ENCODE measurements at regions not wholly inside any gene's neighbourhood (a gene's known extent, or its start where the extent isn't known, plus 50 kb on each side); places are given as distances from the start of the nearest gene placed in this dataset.
"Not testable (repeated sequence)": the region's sequence is repeated elsewhere in the genome, so short reads cannot be mapped to it uniquely, and the experiment has no call there.

GRCh38 chr4:107439401-107439800, 280.6 kb downstream of the PAPSS1 start:
- Mint-ChIP-seq H3K27me3 (ENCODE audit: unreplicated experiment) (no peaks in the 10 kb centered on the region), H3K4me1 (ENCODE audit: unreplicated experiment) (peaks cover 2% of the 10 kb centered on the region), H3K9me3 (ENCODE audit: unreplicated experiment) (no peaks in the 10 kb centered on the region), H3K36me3 (ENCODE audit: unreplicated experiment) (no peaks in the 10 kb centered on the region), H3K4me3 (ENCODE audit: unreplicated experiment) (no peak overlapping the region), H3K27ac (ENCODE audit: unreplicated experiment) (no peak overlapping the region)
- no peak for TF ChIP-seq CTCF (IDR thresholded peaks at IDR 0.05)
- DNase-seq (ENCODE audit: extremely low spot score, unreplicated experiment) = no peak

GRCh38 chr4:107436471-107436870, 283.6 kb downstream of the PAPSS1 start:
- not testable (repeated sequence) for H3K27me3 Mint-ChIP-seq (ENCODE audit: unreplicated experiment)

GRCh38 chr4:107432451-107432850, 287.6 kb downstream of the PAPSS1 start:
- H3K27me3 Mint-ChIP-seq (ENCODE audit: unreplicated experiment) = no peaks in the 10 kb centered on the region
- DNase-seq (ENCODE audit: extremely low spot score, unreplicated experiment) = no peak
- H3K4me3 Mint-ChIP-seq (ENCODE audit: unreplicated experiment) = no peak overlapping the region
- no peak overlapping the region for H3K27ac Mint-ChIP-seq (ENCODE audit: unreplicated experiment)
- TF ChIP-seq CTCF (IDR thresholded peaks at IDR 0.05) = no peak
- H3K4me1 Mint-ChIP-seq (ENCODE audit: unreplicated experiment) = no peaks in the 10 kb centered on the region
- H3K9me3 Mint-ChIP-seq (ENCODE audit: unreplicated experiment) = no peaks in the 10 kb centered on the region
- no peaks in the 10 kb centered on the region for H3K36me3 Mint-ChIP-seq (ENCODE audit: unreplicated experiment)

More at GRCh38 chr4:107436471-107436870, 283.6 kb downstream of the PAPSS1 start:
- H3K4me1 Mint-ChIP-seq (ENCODE audit: unreplicated experiment); DNase-seq (ENCODE audit: extremely low spot score, unreplicated experiment); H3K27ac Mint-ChIP-seq (ENCODE audit: unreplicated experiment); H3K36me3 Mint-ChIP-seq (ENCODE audit: unreplicated experiment); H3K4me3 Mint-ChIP-seq (ENCODE audit: unreplicated experiment); H3K9me3 Mint-ChIP-seq (ENCODE audit: unreplicated experiment): not testable (repeated sequence)

DNA sequence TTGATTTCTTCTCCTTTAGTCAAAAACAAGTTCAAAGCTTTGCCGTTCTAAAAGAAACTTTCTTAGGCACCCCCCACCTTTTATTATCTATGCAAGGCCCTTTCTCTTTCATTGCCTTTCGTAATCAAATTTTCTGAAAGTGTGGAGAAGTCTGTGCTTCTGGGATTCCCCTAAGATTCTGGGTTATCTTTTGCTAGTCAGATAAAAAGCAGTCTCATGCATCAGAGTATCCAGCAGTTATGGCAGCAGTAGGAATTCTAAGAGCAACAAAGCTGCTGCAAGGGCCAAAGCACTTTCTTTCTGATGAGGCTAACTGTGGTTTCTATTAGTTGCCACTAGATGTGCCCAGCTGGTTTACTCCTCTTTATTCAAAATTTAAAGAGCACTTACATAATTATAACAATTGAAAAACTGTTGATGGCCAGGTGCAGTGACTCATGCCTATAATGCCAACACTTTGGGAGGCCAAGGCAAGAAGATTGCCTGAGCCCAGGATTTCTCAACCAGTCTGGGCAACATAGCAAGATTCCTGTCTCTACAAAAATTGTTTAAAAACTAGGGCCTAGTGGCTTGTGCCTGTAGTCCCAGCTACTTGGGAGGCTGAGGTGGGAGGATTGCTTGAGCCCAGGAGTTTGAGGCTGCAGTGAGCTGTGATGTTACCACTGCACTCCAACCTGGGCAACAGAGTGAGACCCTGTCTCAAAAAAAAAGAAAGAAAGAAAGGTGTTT, 296.2 kb downstream of the PAPSS1 start:
- Mint-ChIP-seq H3K27ac (ENCODE audit: unreplicated experiment) (no peak overlapping the region), H3K36me3 (ENCODE audit: unreplicated experiment) (no peaks in the 10 kb centered on the region), H3K4me3 (ENCODE audit: unreplicated experiment) (no peak overlapping the region), H3K4me1 (ENCODE audit: unreplicated experiment) (no peaks in the 10 kb centered on the region), H3K27me3 (ENCODE audit: unreplicated experiment) (no peaks in the 10 kb centered on the region), H3K9me3 (ENCODE audit: unreplicated experiment) (no peaks in the 10 kb centered on the region)
- DNase-seq (ENCODE audit: extremely low spot score, unreplicated experiment) = no peak
- TF ChIP-seq CTCF (IDR thresholded peaks at IDR 0.05) = no peak

- H3K4me3 Mint-ChIP-seq (ENCODE audit: unreplicated experiment); H3K27me3 Mint-ChIP-seq (ENCODE audit: unreplicated experiment); H3K9me3 Mint-ChIP-seq (ENCODE audit: unreplicated experiment); H3K36me3 Mint-ChIP-seq (ENCODE audit: unreplicated experiment); DNase-seq (ENCODE audit: extremely low spot score, unreplicated experiment); H3K27ac Mint-ChIP-seq (ENCODE audit: unreplicated experiment): not testable (repeated sequence)
- H3K4me1 Mint-ChIP-seq (ENCODE audit: unreplicated experiment) = peaks cover 10% of the 10 kb centered on the region
These were observed 300.5 kb downstream of the PAPSS1 start for GRCh38 chr4:107419536-107419935.

- no peak overlapping the region for H3K4me3 Mint-ChIP-seq (ENCODE audit: unreplicated experiment)
- peaks cover 10% of the 10 kb centered on the region for H3K4me1 Mint-ChIP-seq (ENCODE audit: unreplicated experiment)
- no peak overlapping the region for H3K27ac Mint-ChIP-seq (ENCODE audit: unreplicated experiment)
- TF ChIP-seq CTCF (IDR thresholded peaks at IDR 0.05) = no peak
- no peaks in the 10 kb centered on the region for H3K9me3 Mint-ChIP-seq (ENCODE audit: unreplicated experiment)
- no peaks in the 10 kb centered on the region for H3K36me3 Mint-ChIP-seq (ENCODE audit: unreplicated experiment)
- no peak for DNase-seq (ENCODE audit: extremely low spot score, unreplicated experiment)
- no peaks in the 10 kb centered on the region for H3K27me3 Mint-ChIP-seq (ENCODE audit: unreplicated experiment)
These were observed 301.0 kb downstream of the PAPSS1 start for GRCh38 chr4:107419052-107419451.

- DNase-seq (ENCODE audit: extremely low spot score, unreplicated experiment); H3K27ac Mint-ChIP-seq (ENCODE audit: unreplicated experiment); H3K4me3 Mint-ChIP-seq (ENCODE audit: unreplicated experiment); H3K27me3 Mint-ChIP-seq (ENCODE audit: unreplicated experiment): not testable (repeated sequence)
- peaks cover 12% of the 10 kb centered on the region for H3K36me3 Mint-ChIP-seq (ENCODE audit: unreplicated experiment)
- peaks cover 19% of the 10 kb centered on the region for H3K9me3 Mint-ChIP-seq (ENCODE audit: unreplicated experiment)
- peaks cover 10% of the 10 kb centered on the region for H3K4me1 Mint-ChIP-seq (ENCODE audit: unreplicated experiment)
These were observed 304.5 kb downstream of the PAPSS1 start for GRCh38 chr4:107415490-107415889.

- H3K27ac Mint-ChIP-seq (ENCODE audit: unreplicated experiment); H3K27me3 Mint-ChIP-seq (ENCODE audit: unreplicated experiment); H3K4me1 Mint-ChIP-seq (ENCODE audit: unreplicated experiment); DNase-seq (ENCODE audit: extremely low spot score, unreplicated experiment); H3K4me3 Mint-ChIP-seq (ENCODE audit: unreplicated experiment): not testable (repeated sequence)
- peaks cover 21% of the 10 kb centered on the region for H3K9me3 Mint-ChIP-seq (ENCODE audit: unreplicated experiment)
- H3K36me3 Mint-ChIP-seq (ENCODE audit: unreplicated experiment) = peaks cover 13% of the 10 kb centered on the region
These were observed 310.2 kb downstream of the PAPSS1 start for GRCh38 chr4:107409872-107410271.

Measured in osteocyte (in vitro differentiated cells).